ENCODE measurements at regions not wholly inside any gene's neighbourhood (a gene's known extent, or its start where the extent isn't known, plus 50 kb on each side); places are given as distances from the start of the nearest gene placed in this dataset.
A peak's percentile ranks its signal among the peaks of the same experiment; 100 is the strongest.
"Not testable (repeated sequence)": the region's sequence is repeated elsewhere in the genome, so short reads cannot be mapped to it uniquely, and the experiment has no call there.

GRCh38 chr2:64918220-64918886 is 70.8 kb upstream of the SLC1A4 start:
- no peak for ATAC-seq
- DNase-seq: no peak

GRCh38 chr2:64919261-64919660 is 69.9 kb upstream of the SLC1A4 start:
- no peak for DNase-seq
- no peak for ATAC-seq

- DNase-seq: no peak
- no peak for ATAC-seq
Observed at GRCh38 chr2:64922482-64923384, 66.5 kb upstream of the SLC1A4 start.

- DNase-seq (no peak), ATAC-seq (no peak)
Observed at GRCh38 chr2:64923385-64923710, 65.9 kb upstream of the SLC1A4 start.

- no peak for ATAC-seq
- DNase-seq: no peak
Observed at GRCh38 chr2:64924170-64924934, 64.8 kb upstream of the SLC1A4 start.

GRCh38 chr2:64925930-64926722 is 63.1 kb upstream of the SLC1A4 start:
- not testable (repeated sequence) for DNase-seq, ATAC-seq

GRCh38 chr2:64928813-64929212 is 60.4 kb upstream of the SLC1A4 start:
- no peak for DNase-seq
- ATAC-seq: no peak

GRCh38 chr2:64929333-64929732 is 59.9 kb upstream of the SLC1A4 start:
- ATAC-seq (no peak), DNase-seq (no peak)

- ATAC-seq: no peak
Observed at GRCh38 chr2:64930258-64930671, 58.9 kb upstream of the SLC1A4 start.

GRCh38 chr2:64931246-64932115 is 57.7 kb upstream of the SLC1A4 start:
- no peak for ATAC-seq
- no peak for DNase-seq

More at GRCh38 chr2:64930258-64930671, 58.9 kb upstream of the SLC1A4 start:
- DNase-seq: no peak

- DNase-seq (no peak), ATAC-seq (no peak)
Observed at GRCh38 chr2:64932116-64932370, 57.2 kb upstream of the SLC1A4 start.

GRCh38 chr2:64932371-64933216 is 56.6 kb upstream of the SLC1A4 start:
- ATAC-seq (peak; percentile 82), DNase-seq (no peak)

GRCh38 chr2:64934530-64934929 is 54.7 kb upstream of the SLC1A4 start:
- no peak for ATAC-seq
- DNase-seq: no peak

- DNase-seq: no peak
- no peak for ATAC-seq
Observed at GRCh38 chr2:64936809-64937208, 52.4 kb upstream of the SLC1A4 start.

GRCh38 chr2:64937314-64937686 is 51.9 kb upstream of the SLC1A4 start:
- not testable (repeated sequence) for DNase-seq, ATAC-seq

- ATAC-seq: no peak
- no peak for DNase-seq
Observed at GRCh38 chr2:64937687-64938491, 51.3 kb upstream of the SLC1A4 start.

- ATAC-seq: no peak
Observed at GRCh38 chr2:64938607-64939285, 50.5 kb upstream of the SLC1A4 start.

GRCh38 chr2:64939332-64939917 is 49.8 kb upstream of the SLC1A4 start:
- ATAC-seq: peak; percentile 31
- DNase-seq: no peak

More at GRCh38 chr2:64938607-64939285, 50.5 kb upstream of the SLC1A4 start:
- DNase-seq: no peak

Data from stimulated activated naive CD8-positive, alpha-beta T cell treated with anti-CD3 and anti-CD28 coated beads, Interleukin-15, Interleukin-2, amounts not matched to agents 100 U/mL and 50 U/mL, for 24 hours (primary cell).